GM12864 (cell line): ENCODE measurements at regions not wholly inside any gene's neighbourhood (a gene's known extent, or its start where the extent isn't known, plus 50 kb on each side); places are given as distances from the start of the nearest gene placed in this dataset.

ENCODE experiments used
- DNase-seq: peaks from one replicate; pipeline ENCODE4 v3.0.0-alpha.2; 2011; ENCODE audit warnings: low read depth
- H3K4me3 ChIP-seq: 2 replicates; pipeline ENCODE4 v1.5.1; 2011; ENCODE audit warnings: mild to moderate bottlenecking, low read depth, low read length, control low read depth
- CTCF ChIP-seq: IDR thresholded peaks from 2 replicates; pipeline ENCODE4 v1.5.1; 2011; ENCODE audit warnings: low read depth, mild to moderate bottlenecking, moderate library complexity, low read length, control low read depth, inconsistent platforms; ENCODE audit errors: missing control alignments

DNA sequence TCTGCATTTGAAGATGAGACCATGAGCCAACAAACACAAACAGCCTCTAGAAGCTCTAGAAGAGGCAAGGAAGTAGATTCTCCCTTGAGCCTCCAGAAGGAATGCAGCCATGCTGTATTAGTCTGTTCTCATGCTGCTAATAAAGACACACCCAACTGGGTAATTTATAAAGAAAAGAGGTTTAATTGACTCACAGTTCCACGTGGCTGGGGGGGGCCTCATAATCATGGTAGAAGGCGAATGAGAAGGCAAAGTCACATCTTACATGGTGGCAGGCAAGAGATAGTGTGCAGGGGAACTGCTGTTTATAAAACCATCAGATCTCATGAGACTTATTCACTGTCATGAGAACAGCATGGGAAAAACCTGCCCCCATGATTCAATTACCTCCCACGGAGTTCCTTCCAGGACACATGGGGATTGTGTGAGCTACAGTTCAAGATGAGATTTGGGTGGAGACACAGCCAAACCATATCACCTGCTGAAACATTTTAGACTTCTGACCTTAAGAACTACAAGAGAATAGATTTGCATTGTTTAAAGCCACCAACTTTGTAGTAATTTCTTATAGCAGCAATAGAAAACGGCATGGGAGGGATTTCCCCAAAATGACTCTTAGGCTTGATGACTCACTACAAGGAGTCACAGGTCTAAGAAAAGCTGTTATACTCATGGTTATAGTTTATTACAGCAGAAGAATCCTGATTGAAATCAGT lies 284.4 kb upstream of the SFRP2 start:
- no peak overlapping the region for H3K4me3 ChIP-seq
- no peak for DNase-seq
- TF ChIP-seq CTCF, result no peak

GRCh38 chr4:154067786-154068185 lies 278.9 kb upstream of the SFRP2 start:
- H3K4me3 ChIP-seq, result no peak overlapping the region
- no peak for DNase-seq
- TF ChIP-seq CTCF, result no peak

- H3K4me3 ChIP-seq, result no peak overlapping the region
- no peak for TF ChIP-seq CTCF
- DNase-seq, result no peak
Observed at GRCh38 chr4:154065368-154065767, 276.5 kb upstream of the SFRP2 start.

GRCh38 chr4:154064244-154064643 lies 275.4 kb upstream of the SFRP2 start:
- H3K4me3 ChIP-seq, result no peak overlapping the region
- no peak for TF ChIP-seq CTCF

GRCh38 chr4:154049457-154050181 lies 260.7 kb upstream of the SFRP2 start:
- peak; percentile 4 for TF ChIP-seq CTCF
- DNase-seq, result no peak
- no peak overlapping the region for H3K4me3 ChIP-seq

More at GRCh38 chr4:154064244-154064643, 275.4 kb upstream of the SFRP2 start:
- no peak for DNase-seq

- TF ChIP-seq CTCF, result no peak
- no peak for DNase-seq
- H3K4me3 ChIP-seq, result no peak overlapping the region
Observed at GRCh38 chr4:154047733-154048132, 258.9 kb upstream of the SFRP2 start.
